Mucosa of rectum (tissue), 2 donors: ENCODE measurements at regions not wholly inside any gene's neighbourhood (a gene's known extent, or its start where the extent isn't known, plus 50 kb on each side); places are given as distances from the start of the nearest gene placed in this dataset.
A peak's percentile ranks its signal among the peaks of the same experiment; 100 is the strongest.

Source experiments
- H3K27ac ChIP-seq, 2 donors: one replicate each; pipeline ENCODE4 v1.7.0; 2013; ENCODE audit warnings: inconsistent platforms in 2 of 2, low read depth in 2 of 2, low read length in 2 of 2
- H3K27me3 ChIP-seq, 2 donors: one replicate each; pipeline ENCODE4 v1.7.0; 2013; ENCODE audit warnings: low read length in 2 of 2; ENCODE audit not compliant: control insufficient read depth in 2 of 2, insufficient read depth in 2 of 2
- H3K36me3 ChIP-seq, 2 donors: one replicate each; pipeline ENCODE4 v1.7.0; 2013; ENCODE audit warnings: low read length in 2 of 2; ENCODE audit not compliant: control insufficient read depth in 2 of 2, insufficient read depth in 2 of 2
- H3K4me1 ChIP-seq, 2 donors: one replicate each; pipeline ENCODE4 v1.7.0; 2013; ENCODE audit warnings: low read length in 2 of 2, mild to moderate bottlenecking in 1 of 2; ENCODE audit not compliant: control insufficient read depth in 2 of 2, insufficient read depth in 2 of 2
- H3K4me3 ChIP-seq, 2 donors: one replicate each; pipeline ENCODE4 v1.7.0; 2013; ENCODE audit warnings: low read length in 2 of 2
- H3K9ac ChIP-seq, 2 donors: one replicate each; pipeline ENCODE4 v1.7.0; 2013; ENCODE audit warnings: low read length in 2 of 2, low read depth in 1 of 2, mild to moderate bottlenecking in 1 of 2
- H3K9me3 ChIP-seq, 2 donors: one replicate each; pipeline ENCODE4 v1.7.0; 2013; ENCODE audit warnings: low read length in 2 of 2; ENCODE audit not compliant: control insufficient read depth in 2 of 2
- donor health status: healthy.
- donor health status: Normal muscosa, but diverticular disease.

DNA sequence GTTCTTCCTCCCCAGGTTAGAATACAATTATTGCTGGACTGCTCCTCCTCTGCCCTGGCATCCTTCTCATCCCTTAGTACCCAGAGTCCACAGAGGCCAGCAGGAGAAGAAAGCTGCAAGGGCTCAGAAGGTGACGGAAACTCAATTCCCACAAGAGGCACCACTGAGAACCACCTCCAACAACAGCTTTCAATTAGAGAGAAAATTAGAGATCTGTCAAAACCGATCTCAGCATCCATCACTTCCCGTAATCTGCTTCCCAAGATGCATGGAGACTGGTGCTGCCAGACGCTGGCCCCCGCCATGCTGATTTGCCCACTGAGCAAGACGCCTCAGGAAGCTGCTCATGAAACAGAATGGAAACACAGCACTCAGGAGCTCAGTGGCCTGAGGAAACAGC lies 135.0 kb upstream of the PRICKLE2 start:
- Histone ChIP-seq H3K9ac (no peak overlapping the region), H3K9me3 (no peaks in the 10 kb centered on the region), H3K27me3 (no peaks in the 10 kb centered on the region), H3K4me1 (no peaks in the 10 kb centered on the region), H3K36me3 (no peaks in the 10 kb centered on the region), H3K4me3 (no peak overlapping the region), H3K27ac (no peak overlapping the region)

DNA sequence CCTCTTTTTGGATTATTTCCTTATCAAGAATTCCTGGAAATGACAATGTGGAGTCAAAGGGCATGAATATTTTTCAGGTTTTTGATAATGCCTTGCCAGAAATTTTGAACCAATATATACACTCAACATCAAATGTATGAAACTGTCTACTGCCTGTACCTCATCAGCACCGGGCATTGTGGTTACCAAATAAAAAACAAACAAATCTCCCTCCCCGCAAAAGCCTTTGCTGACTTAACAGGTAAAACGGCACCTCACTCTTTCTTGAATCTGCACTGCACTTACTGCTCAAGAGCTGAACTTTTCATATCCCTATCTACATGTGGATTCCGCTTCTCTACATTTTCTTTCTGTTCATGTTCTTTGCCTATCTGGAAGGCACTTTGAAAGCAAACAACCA lies 134.5 kb upstream of the PRICKLE2 start:
- no peaks in the 10 kb centered on the region for H3K4me1 ChIP-seq
- H3K9me3 ChIP-seq = no peaks in the 10 kb centered on the region
- H3K27ac ChIP-seq = no peak overlapping the region
- H3K4me3 ChIP-seq = no peak overlapping the region
- no peak overlapping the region for H3K9ac ChIP-seq
- no peaks in the 10 kb centered on the region for H3K27me3 ChIP-seq
- no peaks in the 10 kb centered on the region for H3K36me3 ChIP-seq

DNA sequence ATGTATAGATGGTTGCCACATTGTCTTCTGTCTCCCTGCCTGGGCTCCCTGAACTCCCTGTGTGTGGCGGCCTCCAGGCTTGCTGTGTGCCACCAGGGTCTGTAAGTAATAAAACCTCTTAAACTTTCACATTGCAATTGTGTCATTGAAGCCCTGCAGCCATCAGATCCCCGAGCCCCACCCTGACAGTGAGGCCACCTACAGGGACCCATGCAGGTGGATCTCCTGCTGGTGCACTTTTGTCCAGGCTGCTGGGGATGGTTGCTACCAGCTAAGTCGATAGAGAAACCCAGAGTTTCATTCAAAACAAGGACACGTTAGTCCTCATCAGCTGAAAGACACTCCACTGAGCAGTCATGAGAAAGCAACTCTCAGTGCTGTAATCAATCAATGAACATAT lies 133.6 kb upstream of the PRICKLE2 start:
- Histone ChIP-seq H3K27ac (no peak overlapping the region), H3K36me3 (no peaks in the 10 kb centered on the region), H3K9ac (no peak overlapping the region), H3K4me3 (no peak overlapping the region), H3K9me3 (no peaks in the 10 kb centered on the region), H3K27me3 (no peaks in the 10 kb centered on the region), H3K4me1 (no peaks in the 10 kb centered on the region)

DNA sequence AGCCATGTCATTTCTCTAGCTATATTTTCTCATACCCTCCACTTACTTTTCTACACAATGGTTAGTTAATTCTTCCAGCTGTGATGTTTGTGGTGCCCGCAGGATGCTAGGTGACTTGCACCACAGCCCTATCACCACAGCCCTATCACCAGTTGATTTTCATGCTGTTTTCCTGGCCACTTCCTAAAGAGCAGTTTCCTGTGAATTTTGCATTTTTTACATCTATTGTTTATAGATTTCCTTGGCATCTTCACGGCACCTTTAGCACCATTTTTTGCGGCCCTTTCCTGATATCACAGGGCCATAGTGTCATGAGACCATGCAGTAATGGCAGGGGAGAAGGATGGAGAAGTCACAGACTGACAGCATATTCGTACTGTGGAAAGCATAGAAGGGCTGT lies 132.9 kb upstream of the PRICKLE2 start:
- Histone ChIP-seq H3K9me3 (no peaks in the 10 kb centered on the region), H3K4me1 (no peaks in the 10 kb centered on the region), H3K27ac (no peak overlapping the region), H3K27me3 (no peaks in the 10 kb centered on the region), H3K9ac (no peak overlapping the region), H3K4me3 (no peak overlapping the region), H3K36me3 (no peaks in the 10 kb centered on the region)

DNA sequence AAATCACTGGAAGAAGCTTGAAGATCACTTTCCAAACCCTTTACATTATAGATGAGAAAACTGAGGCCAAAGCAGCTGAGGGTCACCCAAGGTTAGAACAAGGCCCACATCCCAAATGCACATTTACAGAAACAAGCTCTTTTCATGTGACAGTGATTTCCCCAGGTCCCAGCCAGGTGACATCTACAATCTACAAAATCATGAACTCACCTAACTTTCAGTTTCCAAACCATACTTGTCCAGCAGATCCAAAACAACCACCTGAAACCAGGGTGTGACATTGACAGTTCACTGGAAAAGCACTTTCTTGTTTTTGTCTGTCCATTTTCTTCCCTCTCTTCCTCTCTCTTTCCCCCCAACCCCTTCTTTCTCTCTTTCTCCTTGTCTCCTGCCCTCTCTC lies 132.2 kb upstream of the PRICKLE2 start:
- no peak overlapping the region for H3K27ac ChIP-seq
- no peaks in the 10 kb centered on the region for H3K27me3 ChIP-seq
- no peaks in the 10 kb centered on the region for H3K4me1 ChIP-seq
- no peak overlapping the region for H3K9ac ChIP-seq
- no peaks in the 10 kb centered on the region for H3K36me3 ChIP-seq
- H3K4me3 ChIP-seq = no peak overlapping the region
- H3K9me3 ChIP-seq = no peaks in the 10 kb centered on the region

DNA sequence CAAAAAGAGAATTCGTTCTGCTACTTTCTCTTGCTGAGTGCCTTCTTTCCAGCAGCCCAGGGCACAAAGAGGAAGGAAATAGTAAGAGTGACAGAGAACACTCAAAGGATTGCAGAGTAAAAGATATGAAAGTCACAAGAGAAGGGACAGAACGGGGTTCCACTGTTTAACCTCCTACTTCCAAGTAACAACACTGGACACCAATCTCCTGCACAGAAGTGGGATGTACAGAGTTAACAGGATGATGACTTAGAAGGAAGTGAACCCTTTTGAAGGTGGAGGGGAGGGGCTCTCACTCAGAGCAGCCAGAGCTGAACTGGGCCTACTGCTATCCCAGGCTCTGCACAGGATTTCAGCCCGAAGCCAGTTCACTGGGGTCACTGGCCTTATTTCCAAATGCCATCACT lies 130.1 kb upstream of the PRICKLE2 start:
- Histone ChIP-seq H3K4me3 (no peak overlapping the region), H3K27me3 (no peaks in the 10 kb centered on the region), H3K9me3 (no peaks in the 10 kb centered on the region), H3K36me3 (no peaks in the 10 kb centered on the region), H3K9ac (no peak overlapping the region), H3K27ac (peak overlapping the region in 1 of 2 donors; percentile 52), H3K4me1 (no peaks in the 10 kb centered on the region)

DNA sequence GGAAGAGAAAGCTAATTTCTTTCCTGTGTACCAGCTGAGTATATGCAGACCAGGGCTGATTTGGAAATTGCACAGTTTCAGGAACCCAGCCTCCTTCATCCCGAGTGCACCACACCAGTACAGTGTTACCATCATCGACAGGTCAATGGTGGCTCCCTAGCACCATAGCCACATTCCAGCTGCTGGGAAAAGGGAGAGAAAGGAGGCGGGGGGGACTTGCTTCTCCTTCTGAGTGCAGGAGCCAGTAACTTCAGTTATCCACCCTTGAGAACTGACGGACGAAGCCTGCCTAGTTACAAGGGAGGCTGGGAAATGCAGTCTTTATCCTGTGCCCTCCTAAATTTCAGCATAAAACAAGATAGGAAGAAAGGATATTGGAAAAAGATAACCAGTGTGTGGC lies 129.7 kb upstream of the PRICKLE2 start:
- Histone ChIP-seq H3K27me3 (no peaks in the 10 kb centered on the region), H3K9ac (no peak overlapping the region), H3K36me3 (no peaks in the 10 kb centered on the region), H3K27ac (peak overlapping the region in 1 of 2 donors; percentile 52), H3K4me1 (no peaks in the 10 kb centered on the region), H3K9me3 (no peaks in the 10 kb centered on the region), H3K4me3 (no peak overlapping the region)

DNA sequence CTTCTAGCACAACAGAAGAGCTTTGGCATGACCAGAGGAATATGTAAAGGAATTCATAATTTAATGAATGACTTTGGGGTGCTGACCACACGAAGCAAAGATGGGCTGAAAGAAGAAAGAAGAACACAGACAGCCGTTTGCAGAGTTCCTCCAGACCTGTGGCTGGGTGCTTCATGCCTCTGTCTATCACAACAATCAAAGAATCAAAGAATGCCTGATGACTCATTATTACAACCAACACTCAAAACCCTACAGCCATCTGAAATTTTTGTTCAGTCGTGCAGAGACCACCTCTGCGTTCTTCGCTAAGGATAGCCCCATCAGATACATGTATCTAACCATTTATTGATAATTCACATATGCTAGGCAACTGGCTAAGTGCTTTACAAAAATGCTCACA lies 129.0 kb upstream of the PRICKLE2 start:
- Histone ChIP-seq H3K4me3 (no peak overlapping the region), H3K36me3 (no peaks in the 10 kb centered on the region), H3K9ac (no peak overlapping the region), H3K9me3 (no peaks in the 10 kb centered on the region), H3K27me3 (no peaks in the 10 kb centered on the region), H3K4me1 (no peaks in the 10 kb centered on the region), H3K27ac (no peak overlapping the region)

DNA sequence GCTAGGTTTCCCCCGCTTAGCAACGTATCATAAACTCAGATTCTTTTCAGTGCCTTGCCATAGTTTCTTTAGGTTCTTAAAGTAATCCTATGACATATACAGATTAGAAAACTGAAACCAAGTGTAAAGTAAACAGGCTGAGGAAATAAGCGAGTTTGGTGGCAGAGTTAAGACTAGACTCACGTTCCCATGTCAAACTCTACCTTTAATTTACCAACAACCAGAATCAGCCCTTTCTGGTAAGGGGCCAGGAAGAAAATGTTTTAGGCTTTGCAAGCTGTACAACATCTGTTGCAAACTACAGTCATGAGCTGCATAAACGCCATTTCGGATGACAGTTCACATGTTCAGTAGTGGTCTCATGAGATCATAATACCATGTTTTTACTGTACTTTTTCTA lies 128.0 kb upstream of the PRICKLE2 start:
- H3K9me3 ChIP-seq = no peaks in the 10 kb centered on the region
- H3K4me1 ChIP-seq = no peaks in the 10 kb centered on the region
- H3K27ac ChIP-seq = no peak overlapping the region
- no peak overlapping the region for H3K4me3 ChIP-seq
- no peaks in the 10 kb centered on the region for H3K36me3 ChIP-seq
- no peak overlapping the region for H3K9ac ChIP-seq
- no peaks in the 10 kb centered on the region for H3K27me3 ChIP-seq

DNA sequence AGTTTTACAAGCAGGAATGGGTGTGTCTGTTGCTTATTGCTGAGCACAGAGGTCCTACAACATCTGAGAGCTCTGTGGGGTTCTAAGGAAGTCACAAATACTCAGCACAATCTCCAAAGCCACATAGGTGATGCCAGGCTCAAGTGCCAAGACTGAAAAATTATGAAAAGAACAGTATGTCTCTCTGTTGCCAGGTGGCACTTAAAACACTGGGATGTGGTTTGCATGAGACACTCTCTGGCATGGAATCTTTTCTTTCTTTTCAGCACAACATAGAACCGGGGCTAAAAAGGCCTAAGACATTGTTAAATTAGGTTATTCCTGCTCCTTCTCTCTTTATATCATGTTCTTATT lies 127.3 kb upstream of the PRICKLE2 start:
- H3K4me1 ChIP-seq = no peaks in the 10 kb centered on the region
- no peaks in the 10 kb centered on the region for H3K36me3 ChIP-seq
- H3K9ac ChIP-seq = no peak overlapping the region
- no peak overlapping the region for H3K4me3 ChIP-seq
- H3K27ac ChIP-seq = peak overlapping the region in 1 of 2 donors; percentile 2
- no peaks in the 10 kb centered on the region for H3K9me3 ChIP-seq
- no peaks in the 10 kb centered on the region for H3K27me3 ChIP-seq
